ENCODE measurements at regions not wholly inside any gene's neighbourhood (a gene's known extent, or its start where the extent isn't known, plus 50 kb on each side); places are given as distances from the start of the nearest gene placed in this dataset.
A peak's percentile ranks its signal among the peaks of the same experiment; 100 is the strongest.

DNA sequence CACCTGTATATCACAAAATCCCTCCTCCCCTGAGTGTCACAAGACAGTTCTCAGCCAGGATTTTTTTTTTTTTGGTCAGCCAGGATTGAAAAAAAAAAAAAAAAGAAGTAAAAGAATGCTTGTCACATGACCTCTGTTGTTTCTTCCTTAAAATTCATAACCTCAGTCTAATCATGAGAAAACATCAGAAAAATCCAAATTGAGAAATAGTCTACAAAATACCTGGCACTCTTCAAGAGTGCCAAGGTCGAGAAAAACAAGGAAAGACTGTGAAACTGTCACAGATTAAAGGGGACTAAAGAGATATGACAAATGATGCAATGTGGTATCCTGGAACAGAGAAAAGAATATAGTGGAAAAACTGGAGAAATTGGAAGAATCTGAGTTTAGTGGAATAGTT lies 58.5 kb upstream of the SUB1 start:
- Histone ChIP-seq H3K27ac (ENCODE audit: low read depth in 2 of 2, low read length in 1 of 2) (no peak overlapping the region), H2AFZ (ENCODE audit: low read depth) (0 out of 2 replicates have a peak overlapping the region, but pooled peaks have one; percentile 37), H3K4me1 (ENCODE audit: control insufficient read depth in 1 of 2, insufficient read depth in 2 of 2, low read depth in 1 of 2, low read length in 1 of 2) (peaks cover 0 to 7% of the 10 kb centered on the region in 2 experiments; a peak in 3 of 4 replicates), H3K9ac (no peak overlapping the region), H3K9me3 (no peaks in the 10 kb centered on the region), H3K9me2 (no peaks in the 10 kb centered on the region), H3K4me3 (ENCODE audit: low read depth in 2 of 2, low read length in 1 of 2) (no peak overlapping the region), H3K79me2 (ENCODE audit: insufficient read depth) (no peaks in the 10 kb centered on the region), H3F3A (replicated peaks; ENCODE audit: insufficient read depth) (peaks cover 16% of the 10 kb centered on the region), H3K4me2 (no peak overlapping the region), H3K36me3 (replicated peaks in 1 of 2; ENCODE audit: control insufficient read depth in 1 of 2, insufficient read depth in 2 of 2, low read length in 1 of 2) (no peaks in the 10 kb centered on the region), H3K27me3 (ENCODE audit: insufficient read depth) (no peaks in the 10 kb centered on the region), H4K20me1 (ENCODE audit: insufficient read depth) (no peaks in the 10 kb centered on the region)
- ChIA-PET CTCF (interaction anchor here (1.1 kb wide), 1 partner anchor 18 kb away, joined by 3 read pairs; no protein-coding TSS in a partner anchor), POLR2A (no interaction called here)
- WGBS (ENCODE audit: low lambda C conversion rate): 24% methylated on average over 1 of the region's 1 CpG
- no peak for DNase-seq
- TF ChIP-seq TAF1 (IDR thresholded peaks at IDR 0.05; ENCODE audit: borderline replicate concordance, low read depth, low read length) (no peak), FOXM1 (IDR thresholded peaks at IDR 0.05; ENCODE audit: low read depth) (no peak), RFX5 (IDR thresholded peaks at IDR 0.05; ENCODE audit: low read length) (no peak), TCF12 (IDR thresholded peaks at IDR 0.05) (no peak), SMC3 (IDR thresholded peaks at IDR 0.05; ENCODE audit: low read depth, low read length) (no peak), FOXJ3 (CRISPR knock-in tag; IDR thresholded peaks at IDR 0.05) (no peak), NFIC (IDR thresholded peaks at IDR 0.05; ENCODE audit: borderline replicate concordance) (no peak), NRF1 (IDR thresholded peaks at IDR 0.05; ENCODE audit: low read depth, low read length) (no peak), CHD2 (IDR thresholded peaks at IDR 0.05; ENCODE audit: low read length, partially characterized antibody) (no peak)

DNA sequence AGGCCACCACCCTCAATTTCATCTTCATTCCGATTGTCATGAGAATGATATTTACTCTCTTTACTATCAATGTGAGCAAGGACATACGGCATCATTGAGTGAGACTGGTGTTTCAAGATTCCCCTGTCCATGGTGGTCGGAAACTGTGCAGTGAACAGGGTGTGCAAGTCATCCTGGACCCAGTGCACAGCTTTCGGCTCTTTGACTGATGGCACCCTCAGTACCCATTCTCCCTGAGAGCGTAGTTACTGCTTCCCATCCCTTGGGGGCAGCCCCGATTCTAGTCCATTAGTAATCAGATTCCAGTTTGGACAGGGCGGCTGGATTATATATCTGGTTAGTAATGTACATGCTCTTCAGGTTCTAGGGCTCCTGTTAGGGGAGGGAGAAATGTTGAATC lies 61.7 kb upstream of the SUB1 start:
- Histone ChIP-seq H3K27ac (ENCODE audit: low read depth in 2 of 2, low read length in 1 of 2) (peak overlapping the region in 1 of 2 experiments; percentile 75; a peak in 1 of 4 replicates), H3K4me2 (peak overlapping the region; percentile 10; the same call in 1 of the 2 replicates), H3K36me3 (replicated peaks in 1 of 2; ENCODE audit: control insufficient read depth in 1 of 2, insufficient read depth in 2 of 2, low read length in 1 of 2) (no peaks in the 10 kb centered on the region), H3F3A (replicated peaks; ENCODE audit: insufficient read depth) (peaks cover 15% of the 10 kb centered on the region), H3K9ac (no peak overlapping the region), H3K4me3 (ENCODE audit: low read depth in 2 of 2, low read length in 1 of 2) (no peak overlapping the region), H3K27me3 (ENCODE audit: insufficient read depth) (no peaks in the 10 kb centered on the region), H3K79me2 (ENCODE audit: insufficient read depth) (no peaks in the 10 kb centered on the region), H3K9me3 (no peaks in the 10 kb centered on the region), H3K9me2 (no peaks in the 10 kb centered on the region), H4K20me1 (ENCODE audit: insufficient read depth) (no peaks in the 10 kb centered on the region), H3K4me1 (ENCODE audit: control insufficient read depth in 1 of 2, insufficient read depth in 2 of 2, low read depth in 1 of 2, low read length in 1 of 2) (no peaks in the 10 kb centered on the region), H2AFZ (ENCODE audit: low read depth) (no peak overlapping the region)
- peak; percentile 44 for DNase-seq
- POLR2A ChIA-PET: no interaction called here
- TF ChIP-seq NRF1 (IDR thresholded peaks at IDR 0.05; ENCODE audit: low read depth, low read length) (no peak), YY1 (IDR thresholded peaks at IDR 0.05; ENCODE audit: low read depth) (no peak), GABPA (IDR thresholded peaks at IDR 0.05; ENCODE audit: low read depth) (no peak), GATA2 (CRISPR knock-in tag; IDR thresholded peaks at IDR 0.05) (no peak), RAD21 (IDR thresholded peaks at IDR 0.05; ENCODE audit: low read length) (0 out of 2 replicates have a peak, but pooled peaks have one; percentile 21), SMC3 (IDR thresholded peaks at IDR 0.05; ENCODE audit: low read depth, low read length) (no peak), RCOR1 (IDR thresholded peaks at IDR 0.05; ENCODE audit: low read length) (no peak), MXI1 (IDR thresholded peaks at IDR 0.05; ENCODE audit: low read depth, low read length) (no peak), ELF1 (IDR thresholded peaks at IDR 0.05) (no peak), FOXM1 (IDR thresholded peaks at IDR 0.05; ENCODE audit: low read depth) (no peak), NFIC (IDR thresholded peaks at IDR 0.05; ENCODE audit: borderline replicate concordance) (no peak), POLR2AphosphoS5 (IDR thresholded peaks at IDR 0.05; ENCODE audit: low read depth, low read length) (no peak), CHD2 (IDR thresholded peaks at IDR 0.05; ENCODE audit: low read length, partially characterized antibody) (no peak), EP300 (IDR thresholded peaks at IDR 0.05; ENCODE audit: borderline replicate concordance in 1 of 2, low read depth in 1 of 2, low read length in 1 of 2) (no peak), SIN3A (IDR thresholded peaks at IDR 0.05; ENCODE audit: borderline replicate concordance, low read depth, low read length) (no peak)
- TF ChIP-seq, protein P1, sequence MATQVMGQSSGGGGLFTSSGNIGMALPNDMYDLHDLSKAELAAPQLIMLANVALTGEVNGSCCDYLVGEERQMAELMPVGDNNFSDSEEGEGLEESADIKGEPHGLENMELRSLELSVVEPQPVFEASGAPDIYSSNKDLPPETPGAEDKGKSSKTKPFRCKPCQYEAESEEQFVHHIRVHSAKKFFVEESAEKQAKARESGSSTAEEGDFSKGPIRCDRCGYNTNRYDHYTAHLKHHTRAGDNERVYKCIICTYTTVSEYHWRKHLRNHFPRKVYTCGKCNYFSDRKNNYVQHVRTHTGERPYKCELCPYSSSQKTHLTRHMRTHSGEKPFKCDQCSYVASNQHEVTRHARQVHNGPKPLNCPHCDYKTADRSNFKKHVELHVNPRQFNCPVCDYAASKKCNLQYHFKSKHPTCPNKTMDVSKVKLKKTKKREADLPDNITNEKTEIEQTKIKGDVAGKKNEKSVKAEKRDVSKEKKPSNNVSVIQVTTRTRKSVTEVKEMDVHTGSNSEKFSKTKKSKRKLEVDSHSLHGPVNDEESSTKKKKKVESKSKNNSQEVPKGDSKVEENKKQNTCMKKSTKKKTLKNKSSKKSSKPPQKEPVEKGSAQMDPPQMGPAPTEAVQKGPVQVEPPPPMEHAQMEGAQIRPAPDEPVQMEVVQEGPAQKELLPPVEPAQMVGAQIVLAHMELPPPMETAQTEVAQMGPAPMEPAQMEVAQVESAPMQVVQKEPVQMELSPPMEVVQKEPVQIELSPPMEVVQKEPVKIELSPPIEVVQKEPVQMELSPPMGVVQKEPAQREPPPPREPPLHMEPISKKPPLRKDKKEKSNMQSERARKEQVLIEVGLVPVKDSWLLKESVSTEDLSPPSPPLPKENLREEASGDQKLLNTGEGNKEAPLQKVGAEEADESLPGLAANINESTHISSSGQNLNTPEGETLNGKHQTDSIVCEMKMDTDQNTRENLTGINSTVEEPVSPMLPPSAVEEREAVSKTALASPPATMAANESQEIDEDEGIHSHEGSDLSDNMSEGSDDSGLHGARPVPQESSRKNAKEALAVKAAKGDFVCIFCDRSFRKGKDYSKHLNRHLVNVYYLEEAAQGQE (IDR thresholded peaks at IDR 0.05; ENCODE audit: low read depth, low read length): peak; percentile 79; the same call in 1 of the 2 replicates
- TF ChIP-seq, protein P2, sequence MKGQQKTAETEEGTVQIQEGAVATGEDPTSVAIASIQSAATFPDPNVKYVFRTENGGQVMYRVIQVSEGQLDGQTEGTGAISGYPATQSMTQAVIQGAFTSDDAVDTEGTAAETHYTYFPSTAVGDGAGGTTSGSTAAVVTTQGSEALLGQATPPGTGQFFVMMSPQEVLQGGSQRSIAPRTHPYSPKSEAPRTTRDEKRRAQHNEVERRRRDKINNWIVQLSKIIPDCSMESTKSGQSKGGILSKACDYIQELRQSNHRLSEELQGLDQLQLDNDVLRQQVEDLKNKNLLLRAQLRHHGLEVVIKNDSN (IDR thresholded peaks at IDR 0.05; ENCODE audit: borderline replicate concordance, low read depth): no peak
- TF ChIP-seq, protein P3, sequence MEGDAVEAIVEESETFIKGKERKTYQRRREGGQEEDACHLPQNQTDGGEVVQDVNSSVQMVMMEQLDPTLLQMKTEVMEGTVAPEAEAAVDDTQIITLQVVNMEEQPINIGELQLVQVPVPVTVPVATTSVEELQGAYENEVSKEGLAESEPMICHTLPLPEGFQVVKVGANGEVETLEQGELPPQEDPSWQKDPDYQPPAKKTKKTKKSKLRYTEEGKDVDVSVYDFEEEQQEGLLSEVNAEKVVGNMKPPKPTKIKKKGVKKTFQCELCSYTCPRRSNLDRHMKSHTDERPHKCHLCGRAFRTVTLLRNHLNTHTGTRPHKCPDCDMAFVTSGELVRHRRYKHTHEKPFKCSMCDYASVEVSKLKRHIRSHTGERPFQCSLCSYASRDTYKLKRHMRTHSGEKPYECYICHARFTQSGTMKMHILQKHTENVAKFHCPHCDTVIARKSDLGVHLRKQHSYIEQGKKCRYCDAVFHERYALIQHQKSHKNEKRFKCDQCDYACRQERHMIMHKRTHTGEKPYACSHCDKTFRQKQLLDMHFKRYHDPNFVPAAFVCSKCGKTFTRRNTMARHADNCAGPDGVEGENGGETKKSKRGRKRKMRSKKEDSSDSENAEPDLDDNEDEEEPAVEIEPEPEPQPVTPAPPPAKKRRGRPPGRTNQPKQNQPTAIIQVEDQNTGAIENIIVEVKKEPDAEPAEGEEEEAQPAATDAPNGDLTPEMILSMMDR (IDR thresholded peaks at IDR 0.05): peak; percentile 28
- CTCF ChIA-PET: interaction anchor here (0.9 to 2.4 kb wide), 3 partner anchors 23 to 66 kb away, joined by 3 to 16 read pairs (median 5); no protein-coding TSS in a partner anchor
- WGBS (ENCODE audit: low lambda C conversion rate): 83% methylated on average over 7 of the region's 7 CpGs
